ENCODE measurements at regions not wholly inside any gene's neighbourhood (a gene's known extent, or its start where the extent isn't known, plus 50 kb on each side); places are given as distances from the start of the nearest gene placed in this dataset.

- Histone ChIP-seq H3K27ac (ENCODE audit: extremely low read length, insufficient read depth, low read length) (no peak overlapping the region), H2AFZ (ENCODE audit: low read length) (no peak overlapping the region), H4K20me1 (ENCODE audit: insufficient read depth, low read length) (no peaks in the 10 kb centered on the region), H3K36me3 (replicated peaks in 1 of 2; ENCODE audit: control insufficient read depth in 1 of 2, insufficient read depth in 2 of 2, low read length in 2 of 2) (no peaks in the 10 kb centered on the region), H3K4me1 (ENCODE audit: insufficient read depth, low read length) (no peaks in the 10 kb centered on the region), H3K4me3 (replicated peaks in 1 of 3; ENCODE audit: insufficient read depth in 1 of 3, low read depth in 2 of 3, low read length in 3 of 3) (no peak overlapping the region), H3K4me2 (ENCODE audit: low read depth, low read length) (no peak overlapping the region), H3K79me2 (ENCODE audit: insufficient read depth, low read length) (no peaks in the 10 kb centered on the region), H3K9ac (ENCODE audit: insufficient read depth, low read depth, low read length) (no peak overlapping the region), H3K27me3 (ENCODE audit: control insufficient read depth in 1 of 2, insufficient read depth in 2 of 2, low read length in 2 of 2) (peaks cover 3 to 13% of the 10 kb centered on the region in 2 experiments; a peak in 1 of 5 replicates), H3K9me3 (ENCODE audit: low read length) (no peaks in the 10 kb centered on the region)
- ChIA-PET CTCF (ENCODE audit: low intra/inter-chr PET ratio, low total read pairs) (no interaction called here), POLR2A (no interaction called here)
- TF ChIP-seq FOXP4 (CRISPR knock-in tag; IDR thresholded peaks at IDR 0.05) = no peak
- no peak for TF ChIP-seq HNF4A (CRISPR knock-in tag; IDR thresholded peaks at IDR 0.05)
- BruUV-seq (replicated peaks) = no TSS peak
- ATAC-seq = no peak
- in situ Hi-C loops (cut with HindIII; ENCODE audit: extremely low pct_ligation_motif_present, low pct_unique_long_range_greater_than_20kb) (no loop called here), intact Hi-C loops (cut with micrococcal nuclease; ENCODE audit: unreplicated experiment) (no loop called here)
- FAIRE-seq = no peak
- no peak for DNase-seq (ENCODE audit: low spot score)
- WGBS (ENCODE audit: low lambda C conversion rate) = 50% methylated on average over 12 of the region's 12 CpGs
Observed at GRCh38 chr7:156166692-156167416, 354.6 kb upstream of the SHH start.

DNA sequence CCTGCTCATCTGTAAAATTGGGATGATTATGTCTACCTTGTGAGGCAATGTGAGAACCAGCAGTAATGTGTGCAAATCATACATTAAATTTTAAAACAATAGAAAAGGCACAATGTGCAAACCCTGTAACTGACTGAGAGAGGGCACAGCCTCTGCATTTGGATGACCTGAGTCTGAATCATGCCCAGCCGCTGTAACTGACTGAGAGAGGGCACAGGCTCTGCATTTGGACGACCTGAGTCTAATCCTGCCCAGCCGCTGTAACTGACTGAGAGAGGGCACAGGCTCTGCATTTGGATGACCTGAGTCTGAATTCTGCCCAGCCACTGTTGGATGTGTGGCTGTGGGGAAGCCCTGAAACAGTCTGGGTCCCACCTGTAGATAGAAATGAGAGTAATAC, 351.5 kb upstream of the SHH start:
- intact Hi-C loops (cut with micrococcal nuclease; ENCODE audit: unreplicated experiment) (no loop called here), in situ Hi-C loops (cut with HindIII; ENCODE audit: extremely low pct_ligation_motif_present, low pct_unique_long_range_greater_than_20kb) (no loop called here)
- Histone ChIP-seq H3K9ac (ENCODE audit: insufficient read depth, low read depth, low read length) (no peak overlapping the region), H3K4me2 (ENCODE audit: low read depth, low read length) (no peak overlapping the region), H3K4me1 (ENCODE audit: insufficient read depth, low read length) (no peaks in the 10 kb centered on the region), H3K79me2 (ENCODE audit: insufficient read depth, low read length) (no peaks in the 10 kb centered on the region), H3K27ac (ENCODE audit: extremely low read length, insufficient read depth, low read length) (no peak overlapping the region), H4K20me1 (ENCODE audit: insufficient read depth, low read length) (no peaks in the 10 kb centered on the region), H3K27me3 (ENCODE audit: control insufficient read depth in 1 of 2, insufficient read depth in 2 of 2, low read length in 2 of 2) (peaks cover 5 to 20% of the 10 kb centered on the region in 2 experiments; a peak in 3 of 5 replicates), H2AFZ (ENCODE audit: low read length) (no peak overlapping the region), H3K4me3 (replicated peaks in 1 of 3; ENCODE audit: insufficient read depth in 1 of 3, low read depth in 2 of 3, low read length in 3 of 3) (no peak overlapping the region), H3K36me3 (replicated peaks in 1 of 2; ENCODE audit: control insufficient read depth in 1 of 2, insufficient read depth in 2 of 2, low read length in 2 of 2) (no peaks in the 10 kb centered on the region), H3K9me3 (ENCODE audit: low read length) (no peaks in the 10 kb centered on the region)
- ChIA-PET POLR2A (no interaction called here), CTCF (ENCODE audit: low intra/inter-chr PET ratio, low total read pairs) (no interaction called here)
- ATAC-seq = no peak
- no peak for FAIRE-seq
- BruUV-seq (replicated peaks) = no TSS peak
- no peak for DNase-seq (ENCODE audit: low spot score)
- 0% methylated on average over 1 of the region's 3 CpGs for WGBS (ENCODE audit: low lambda C conversion rate)
- TF ChIP-seq KDM1A (CRISPR knock-in tag; IDR thresholded peaks at IDR 0.05) (no peak), ZSCAN22 (CRISPR knock-in tag; IDR thresholded peaks at IDR 0.05) (no peak), AKNA (CRISPR knock-in tag; IDR thresholded peaks at IDR 0.05; ENCODE audit: borderline replicate concordance) (no peak), NCOR1 (IDR thresholded peaks at IDR 0.05; ENCODE audit: borderline replicate concordance, low read length) (no peak)
- TF ChIP-seq, protein P1, sequence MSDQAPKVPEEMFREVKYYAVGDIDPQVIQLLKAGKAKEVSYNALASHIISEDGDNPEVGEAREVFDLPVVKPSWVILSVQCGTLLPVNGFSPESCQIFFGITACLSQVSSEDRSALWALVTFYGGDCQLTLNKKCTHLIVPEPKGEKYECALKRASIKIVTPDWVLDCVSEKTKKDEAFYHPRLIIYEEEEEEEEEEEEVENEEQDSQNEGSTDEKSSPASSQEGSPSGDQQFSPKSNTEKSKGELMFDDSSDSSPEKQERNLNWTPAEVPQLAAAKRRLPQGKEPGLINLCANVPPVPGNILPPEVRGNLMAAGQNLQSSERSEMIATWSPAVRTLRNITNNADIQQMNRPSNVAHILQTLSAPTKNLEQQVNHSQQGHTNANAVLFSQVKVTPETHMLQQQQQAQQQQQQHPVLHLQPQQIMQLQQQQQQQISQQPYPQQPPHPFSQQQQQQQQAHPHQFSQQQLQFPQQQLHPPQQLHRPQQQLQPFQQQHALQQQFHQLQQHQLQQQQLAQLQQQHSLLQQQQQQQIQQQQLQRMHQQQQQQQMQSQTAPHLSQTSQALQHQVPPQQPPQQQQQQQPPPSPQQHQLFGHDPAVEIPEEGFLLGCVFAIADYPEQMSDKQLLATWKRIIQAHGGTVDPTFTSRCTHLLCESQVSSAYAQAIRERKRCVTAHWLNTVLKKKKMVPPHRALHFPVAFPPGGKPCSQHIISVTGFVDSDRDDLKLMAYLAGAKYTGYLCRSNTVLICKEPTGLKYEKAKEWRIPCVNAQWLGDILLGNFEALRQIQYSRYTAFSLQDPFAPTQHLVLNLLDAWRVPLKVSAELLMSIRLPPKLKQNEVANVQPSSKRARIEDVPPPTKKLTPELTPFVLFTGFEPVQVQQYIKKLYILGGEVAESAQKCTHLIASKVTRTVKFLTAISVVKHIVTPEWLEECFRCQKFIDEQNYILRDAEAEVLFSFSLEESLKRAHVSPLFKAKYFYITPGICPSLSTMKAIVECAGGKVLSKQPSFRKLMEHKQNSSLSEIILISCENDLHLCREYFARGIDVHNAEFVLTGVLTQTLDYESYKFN (CRISPR knock-in tag; conservative IDR thresholded peaks at IDR 0.05) = no peak

Measured in HepG2 (cell line).